ENCODE measurements at regions not wholly inside any gene's neighbourhood (a gene's known extent, or its start where the extent isn't known, plus 50 kb on each side); places are given as distances from the start of the nearest gene placed in this dataset.

DNA sequence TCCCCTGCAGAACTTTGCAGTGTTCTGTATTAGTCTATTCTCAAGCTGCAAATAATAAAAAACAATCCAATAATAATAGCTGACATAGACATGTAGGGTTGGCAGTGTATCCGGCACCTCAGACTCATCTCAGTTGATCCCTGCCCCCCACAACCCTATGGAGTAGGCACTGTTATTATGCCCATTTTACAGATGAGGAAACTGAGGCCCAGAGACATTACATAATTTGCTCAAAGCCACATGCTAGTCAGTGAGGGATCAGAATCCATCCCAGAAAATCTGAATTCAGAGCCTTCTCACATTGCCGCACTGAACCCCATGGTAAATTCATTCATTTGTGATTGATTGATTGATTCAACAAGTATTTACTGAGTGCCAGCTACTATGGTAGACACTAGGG lies 226.6 kb upstream of the PWP1 start:
- no peaks in the 10 kb centered on the region for H3K27me3 ChIP-seq
- H3K4me1 ChIP-seq, result no peaks in the 10 kb centered on the region
- no peak for DNase-seq
- intact Hi-C loops (cut with DNase I; ENCODE audit: low total_unique reads) (no loop called here), in situ Hi-C loops (cut with MboI; ENCODE audit: low sequenced_read_pairs in 4 of 4) (no loop called here)
- no peaks in the 10 kb centered on the region for H3K36me3 ChIP-seq
- H3K27ac ChIP-seq, result no peak overlapping the region
- ATAC-seq, result no peak
- TF ChIP-seq POLR2A (IDR thresholded peaks at IDR 0.05), result no peak
- no peaks in the 10 kb centered on the region for H3K9me3 ChIP-seq
- H3K4me3 ChIP-seq, result no peak overlapping the region

DNA sequence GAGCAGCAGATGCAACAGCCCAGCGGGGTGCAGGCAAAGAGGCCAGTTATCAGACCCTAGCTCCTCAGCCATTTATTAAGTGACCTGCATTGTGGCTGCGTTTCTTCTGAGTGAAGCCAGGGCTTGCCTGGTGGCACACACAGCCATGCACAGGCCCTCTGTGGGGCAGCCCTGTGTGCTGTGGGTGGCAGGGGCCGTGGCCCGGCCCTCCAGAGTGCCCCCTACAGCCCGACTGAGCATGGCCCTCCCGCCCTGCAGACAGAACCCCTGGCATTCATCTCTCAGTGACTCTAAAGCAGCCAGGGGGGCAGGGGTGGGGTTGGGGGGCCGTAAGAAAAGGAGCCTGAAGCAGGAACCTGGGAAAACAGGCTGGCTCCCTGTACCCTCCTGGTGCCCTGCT lies 226.0 kb upstream of the PWP1 start:
- in situ Hi-C loops (cut with MboI; ENCODE audit: low sequenced_read_pairs in 4 of 4) (no loop called here), intact Hi-C loops (cut with DNase I; ENCODE audit: low total_unique reads) (no loop called here)
- no peaks in the 10 kb centered on the region for H3K27me3 ChIP-seq
- no peaks in the 10 kb centered on the region for H3K4me1 ChIP-seq
- ATAC-seq (no peak), DNase-seq (no peak)
- no peaks in the 10 kb centered on the region for H3K9me3 ChIP-seq
- H3K4me3 ChIP-seq, result no peak overlapping the region
- H3K36me3 ChIP-seq, result no peaks in the 10 kb centered on the region
- no peak overlapping the region for H3K27ac ChIP-seq
- no peak for TF ChIP-seq CTCF (IDR thresholded peaks at IDR 0.05 in 4 of 5, conservative IDR thresholded peaks at IDR 0.05 in 1 of 5)
- no peak for TF ChIP-seq POLR2A (IDR thresholded peaks at IDR 0.05)

DNA sequence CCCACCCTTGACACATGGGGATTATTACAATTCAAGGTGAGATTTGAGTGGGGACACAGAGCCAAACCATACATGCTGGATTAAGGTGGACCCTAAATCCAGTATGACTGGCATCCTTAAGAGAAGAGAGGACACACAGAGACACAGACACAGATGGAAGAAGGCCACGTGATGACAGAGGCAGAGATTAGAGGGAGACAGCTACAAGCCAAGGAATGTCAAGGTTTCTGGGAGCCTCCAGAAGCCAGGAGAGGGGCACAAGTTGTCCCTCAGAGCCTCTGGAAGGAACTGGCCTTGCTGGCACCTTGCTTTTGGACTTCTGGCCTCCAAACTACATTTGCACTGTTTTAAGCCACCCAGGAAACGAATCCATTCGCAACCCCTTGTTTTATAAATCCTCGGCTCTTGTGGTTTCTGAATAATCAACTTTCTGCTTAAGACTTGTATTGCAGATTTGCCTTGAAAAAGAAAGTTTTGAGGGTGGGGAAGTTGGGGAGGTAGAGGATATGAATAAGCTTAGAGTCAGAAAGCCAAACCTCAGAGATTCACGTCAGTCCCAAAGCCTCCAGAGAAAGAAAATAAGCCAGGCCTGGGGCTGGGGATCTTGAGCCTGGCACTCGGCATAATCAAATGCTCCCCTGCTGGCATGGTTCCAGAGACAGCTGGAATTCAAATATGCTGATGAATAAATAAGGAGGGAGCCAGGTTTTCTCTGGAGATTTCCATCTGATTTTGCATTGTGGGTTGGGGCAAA lies 224.2 kb upstream of the PWP1 start:
- Histone ChIP-seq H3K36me3 (no peaks in the 10 kb centered on the region), H3K4me3 (no peak overlapping the region), H3K9me3 (no peaks in the 10 kb centered on the region), H3K27me3 (no peaks in the 10 kb centered on the region), H3K4me1 (no peaks in the 10 kb centered on the region), H3K27ac (no peak overlapping the region)
- ATAC-seq (no peak), DNase-seq (no peak)
- in situ Hi-C loops (cut with MboI; ENCODE audit: low sequenced_read_pairs in 4 of 4) (no loop called here), intact Hi-C loops (cut with DNase I; ENCODE audit: low total_unique reads) (no loop called here)
- TF ChIP-seq CTCF (IDR thresholded peaks at IDR 0.05 in 4 of 5, conservative IDR thresholded peaks at IDR 0.05 in 1 of 5), result no peak
- no peak for TF ChIP-seq POLR2A (IDR thresholded peaks at IDR 0.05)

GRCh38 chr12:107462428-107463332 lies 222.9 kb upstream of the PWP1 start:
- H3K4me1 ChIP-seq, result no peaks in the 10 kb centered on the region
- TF ChIP-seq CTCF (IDR thresholded peaks at IDR 0.05 in 4 of 5, conservative IDR thresholded peaks at IDR 0.05 in 1 of 5) (no peak), POLR2A (IDR thresholded peaks at IDR 0.05) (no peak)
- ATAC-seq, result no peak
- in situ Hi-C loops (cut with MboI; ENCODE audit: low sequenced_read_pairs in 4 of 4), result no loop called here
- no peak overlapping the region for H3K4me3 ChIP-seq
- no peaks in the 10 kb centered on the region for H3K36me3 ChIP-seq
- no peak overlapping the region for H3K27ac ChIP-seq
- intact Hi-C loops (cut with DNase I; ENCODE audit: low total_unique reads), result no loop called here
- H3K9me3 ChIP-seq, result no peaks in the 10 kb centered on the region
- H3K27me3 ChIP-seq, result no peaks in the 10 kb centered on the region
- no peak for DNase-seq

DNA sequence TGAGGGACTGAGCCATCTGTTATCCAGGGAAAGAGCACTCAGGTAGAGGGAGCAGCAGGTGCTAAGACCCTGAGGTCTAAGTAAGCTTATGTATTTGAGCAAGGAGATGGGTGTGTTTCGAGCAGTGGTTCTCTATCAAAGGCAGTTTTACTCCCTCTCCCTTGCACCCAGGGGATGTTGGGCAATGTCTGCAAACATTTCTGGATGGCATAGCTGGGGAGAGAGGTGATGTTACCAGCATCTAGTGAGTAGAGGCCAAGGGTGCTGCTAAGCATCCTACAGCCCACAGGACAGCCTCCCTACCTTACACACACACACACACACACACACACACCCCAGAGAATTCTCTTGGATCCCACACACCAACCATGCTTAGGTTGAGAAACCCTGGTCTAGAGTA lies 221.0 kb upstream of the PWP1 start:
- no peak overlapping the region for H3K4me3 ChIP-seq
- intact Hi-C loops (cut with DNase I; ENCODE audit: low total_unique reads) (no loop called here), in situ Hi-C loops (cut with MboI; ENCODE audit: low sequenced_read_pairs in 4 of 4) (no loop called here)
- DNase-seq (no peak), ATAC-seq (no peak)
- no peaks in the 10 kb centered on the region for H3K9me3 ChIP-seq
- no peaks in the 10 kb centered on the region for H3K27me3 ChIP-seq
- no peaks in the 10 kb centered on the region for H3K36me3 ChIP-seq
- no peaks in the 10 kb centered on the region for H3K4me1 ChIP-seq
- TF ChIP-seq POLR2A (IDR thresholded peaks at IDR 0.05) (no peak), CTCF (IDR thresholded peaks at IDR 0.05 in 4 of 5, conservative IDR thresholded peaks at IDR 0.05 in 1 of 5) (no peak)
- no peak overlapping the region for H3K27ac ChIP-seq

Measured in gastrocnemius medialis (tissue), 4 donors.